ENCODE measurements at regions not wholly inside any gene's neighbourhood (a gene's known extent, or its start where the extent isn't known, plus 50 kb on each side); places are given as distances from the start of the nearest gene placed in this dataset.

DNA sequence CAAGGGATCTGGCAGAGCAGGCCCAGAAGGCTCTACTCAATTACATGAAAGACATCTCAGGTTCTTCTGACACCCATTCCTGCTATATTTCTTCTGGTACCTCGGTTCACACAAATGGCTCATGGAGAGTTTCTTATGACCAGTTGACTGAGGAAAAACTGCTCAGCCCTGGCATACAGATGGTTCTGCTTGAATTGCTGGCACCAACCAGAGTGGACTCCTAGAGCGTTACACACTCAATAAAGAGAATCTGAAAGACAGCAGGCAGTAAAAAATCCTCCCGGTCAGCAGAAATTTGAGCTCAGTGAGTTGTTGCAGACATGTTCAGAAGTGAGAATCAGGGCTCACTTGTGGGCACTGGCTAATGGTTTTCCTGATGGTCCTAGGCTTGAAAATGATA, 434.4 kb downstream of the TCERG1L start:
- ChIA-PET POLR2A (no interaction called here), CTCF (no interaction called here)
- TF ChIP-seq, protein P1, sequence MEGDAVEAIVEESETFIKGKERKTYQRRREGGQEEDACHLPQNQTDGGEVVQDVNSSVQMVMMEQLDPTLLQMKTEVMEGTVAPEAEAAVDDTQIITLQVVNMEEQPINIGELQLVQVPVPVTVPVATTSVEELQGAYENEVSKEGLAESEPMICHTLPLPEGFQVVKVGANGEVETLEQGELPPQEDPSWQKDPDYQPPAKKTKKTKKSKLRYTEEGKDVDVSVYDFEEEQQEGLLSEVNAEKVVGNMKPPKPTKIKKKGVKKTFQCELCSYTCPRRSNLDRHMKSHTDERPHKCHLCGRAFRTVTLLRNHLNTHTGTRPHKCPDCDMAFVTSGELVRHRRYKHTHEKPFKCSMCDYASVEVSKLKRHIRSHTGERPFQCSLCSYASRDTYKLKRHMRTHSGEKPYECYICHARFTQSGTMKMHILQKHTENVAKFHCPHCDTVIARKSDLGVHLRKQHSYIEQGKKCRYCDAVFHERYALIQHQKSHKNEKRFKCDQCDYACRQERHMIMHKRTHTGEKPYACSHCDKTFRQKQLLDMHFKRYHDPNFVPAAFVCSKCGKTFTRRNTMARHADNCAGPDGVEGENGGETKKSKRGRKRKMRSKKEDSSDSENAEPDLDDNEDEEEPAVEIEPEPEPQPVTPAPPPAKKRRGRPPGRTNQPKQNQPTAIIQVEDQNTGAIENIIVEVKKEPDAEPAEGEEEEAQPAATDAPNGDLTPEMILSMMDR (IDR thresholded peaks at IDR 0.05; ENCODE audit: insufficient read depth, low read depth, low read length), result no peak
- H3K36me3 ChIP-seq (ENCODE audit: control insufficient read depth, insufficient read depth, low read length), result no peaks in the 10 kb centered on the region
- no peak for DNase-seq (ENCODE audit: low read depth)
- no peaks in the 10 kb centered on the region for H3K27me3 ChIP-seq (ENCODE audit: control insufficient read depth, insufficient read depth, low read length)
- no peak overlapping the region for H3K4me3 ChIP-seq (ENCODE audit: low read depth, low read length)

DNA sequence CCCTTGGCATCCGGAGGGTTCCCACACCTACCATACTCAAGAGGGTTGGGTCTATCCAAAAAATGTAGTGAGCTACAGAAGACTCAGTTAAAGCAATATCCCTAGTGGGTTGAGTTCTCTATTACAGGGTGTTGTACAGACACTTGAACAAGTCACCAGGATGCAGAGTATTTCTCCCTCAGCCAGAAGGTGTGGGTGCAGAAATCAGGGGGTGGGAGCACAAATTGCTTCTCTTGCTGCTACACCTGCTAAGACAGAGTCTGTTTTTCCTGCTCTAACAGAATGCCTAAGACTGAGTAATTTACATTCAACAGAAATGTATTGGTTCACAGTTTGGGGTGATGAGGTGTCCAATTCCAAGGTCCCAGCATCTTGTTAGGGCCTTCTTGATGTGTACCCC, 433.4 kb downstream of the TCERG1L start:
- TF ChIP-seq, protein P1 (IDR thresholded peaks at IDR 0.05; ENCODE audit: insufficient read depth, low read depth, low read length), result no peak
- H3K36me3 ChIP-seq (ENCODE audit: control insufficient read depth, insufficient read depth, low read length), result no peaks in the 10 kb centered on the region
- CTCF ChIA-PET, result no interaction called here
- POLR2A ChIA-PET, result no interaction called here
- no peaks in the 10 kb centered on the region for H3K27me3 ChIP-seq (ENCODE audit: control insufficient read depth, insufficient read depth, low read length)
- no peak for DNase-seq (ENCODE audit: low read depth)
- H3K4me3 ChIP-seq (ENCODE audit: low read depth, low read length), result no peak overlapping the region

DNA sequence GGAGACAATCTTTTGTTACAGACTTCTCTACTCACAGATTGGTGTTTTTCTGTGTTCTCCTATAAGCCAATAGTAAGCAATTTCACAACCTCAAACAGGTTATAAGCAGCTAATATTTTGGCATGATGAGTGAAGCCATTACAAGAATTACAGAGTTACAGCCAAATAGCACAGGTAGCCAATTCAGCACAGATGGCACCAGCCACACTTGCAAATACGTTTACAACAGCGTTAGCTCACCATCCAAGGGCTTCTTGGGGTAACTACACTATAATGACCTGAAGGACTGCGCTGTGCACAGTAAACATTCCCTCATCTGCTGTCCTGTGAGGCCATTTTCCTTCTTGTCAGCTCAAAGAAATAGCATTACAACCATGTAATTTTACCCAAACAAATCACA, 428.6 kb downstream of the TCERG1L start:
- TF ChIP-seq, protein P1 (IDR thresholded peaks at IDR 0.05; ENCODE audit: insufficient read depth, low read depth, low read length), result no peak
- no peaks in the 10 kb centered on the region for H3K36me3 ChIP-seq (ENCODE audit: control insufficient read depth, insufficient read depth, low read length)
- H3K27me3 ChIP-seq (ENCODE audit: control insufficient read depth, insufficient read depth, low read length), result no peaks in the 10 kb centered on the region
- DNase-seq (ENCODE audit: low read depth), result no peak
- POLR2A ChIA-PET, result no interaction called here
- H3K4me3 ChIP-seq (ENCODE audit: low read depth, low read length), result no peak overlapping the region
- CTCF ChIA-PET, result no interaction called here

DNA sequence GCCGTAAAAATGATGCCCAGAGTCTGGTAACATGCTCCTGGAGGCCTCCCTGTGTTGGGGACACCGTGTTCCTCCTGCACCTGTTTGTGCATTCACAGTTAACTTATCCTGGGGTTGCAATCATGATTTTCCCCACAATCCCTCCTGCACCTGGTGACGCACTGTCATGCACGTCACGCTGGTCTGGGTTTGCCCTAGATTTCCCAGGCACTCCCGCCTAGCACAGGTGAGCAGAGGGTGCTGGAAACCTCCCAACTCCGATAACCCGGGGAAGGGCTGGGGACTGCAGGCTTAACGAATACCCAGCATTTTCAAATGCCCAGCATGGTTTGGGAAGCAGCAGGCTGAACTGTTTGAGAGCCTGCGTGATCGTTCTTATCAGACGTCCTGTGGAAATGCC, 427.1 kb downstream of the TCERG1L start:
- H3K27me3 ChIP-seq (ENCODE audit: control insufficient read depth, insufficient read depth, low read length), result no peaks in the 10 kb centered on the region
- CTCF ChIA-PET, result no interaction called here
- DNase-seq (ENCODE audit: low read depth), result no peak
- TF ChIP-seq, protein P1 (IDR thresholded peaks at IDR 0.05; ENCODE audit: insufficient read depth, low read depth, low read length), result no peak
- POLR2A ChIA-PET, result no interaction called here
- no peaks in the 10 kb centered on the region for H3K36me3 ChIP-seq (ENCODE audit: control insufficient read depth, insufficient read depth, low read length)
- H3K4me3 ChIP-seq (ENCODE audit: low read depth, low read length), result no peak overlapping the region

DNA sequence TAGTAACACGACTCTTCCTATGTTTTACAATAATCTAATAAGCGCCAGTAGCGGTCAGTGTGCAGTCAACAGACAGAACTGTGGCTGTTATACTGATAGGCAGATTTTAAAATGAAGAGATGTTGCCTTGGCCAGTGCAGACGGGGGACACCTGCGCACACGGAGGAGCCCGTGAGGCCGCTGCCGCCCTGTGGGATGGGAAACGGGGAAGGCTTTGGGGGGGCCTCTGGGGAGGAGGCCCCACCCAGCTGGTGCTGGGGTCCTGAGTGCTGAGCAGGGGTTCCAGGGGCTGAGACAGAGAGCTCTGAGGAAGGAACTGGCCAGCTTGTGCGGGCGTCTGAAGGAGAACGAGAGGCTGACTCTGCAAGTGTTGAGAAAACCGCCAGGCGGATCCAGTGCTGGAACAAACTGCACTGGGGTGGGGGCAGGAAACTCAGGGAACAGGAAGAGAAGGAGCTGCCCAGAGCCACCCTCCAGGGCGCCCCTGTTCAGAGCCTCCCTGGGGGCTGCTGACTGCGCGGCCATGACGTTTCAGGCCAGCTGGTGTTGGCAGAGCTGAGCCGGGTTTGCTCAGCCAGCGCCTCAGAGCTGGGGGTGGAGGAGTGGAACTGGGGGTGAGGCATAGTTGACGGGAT, 426.4 kb downstream of the TCERG1L start:
- ChIA-PET POLR2A (no interaction called here), CTCF (no interaction called here)

More for the DNA sequence above, 426.4 kb downstream of the TCERG1L start:
- TF ChIP-seq, protein P1 (IDR thresholded peaks at IDR 0.05; ENCODE audit: insufficient read depth, low read depth, low read length), result no peak
- Histone ChIP-seq H3K36me3 (ENCODE audit: control insufficient read depth, insufficient read depth, low read length) (no peaks in the 10 kb centered on the region), H3K4me3 (ENCODE audit: low read depth, low read length) (no peak overlapping the region), H3K27me3 (ENCODE audit: control insufficient read depth, insufficient read depth, low read length) (no peaks in the 10 kb centered on the region)
- no peak for DNase-seq (ENCODE audit: low read depth)

Data from BJ (cell line).